Astrocyte (in vitro differentiated cells and primary cell): ENCODE measurements at regions not wholly inside any gene's neighbourhood (a gene's known extent, or its start where the extent isn't known, plus 50 kb on each side); places are given as distances from the start of the nearest gene placed in this dataset.

Experiments used
- CTCF ChIP-seq: IDR thresholded peaks from 2 replicates; pipeline ENCODE4 v1.5.1; 2011; ENCODE audit warnings: low read depth, mild to moderate bottlenecking, inconsistent platforms, low read length, moderate library complexity; ENCODE audit not compliant: insufficient read depth
- EZH2 ChIP-seq: IDR thresholded peaks from 2 replicates; pipeline ENCODE4 v1.6.1; 2012; ENCODE audit warnings: mild to moderate bottlenecking, low read length, inconsistent platforms; ENCODE audit not compliant: insufficient read depth

DNA sequence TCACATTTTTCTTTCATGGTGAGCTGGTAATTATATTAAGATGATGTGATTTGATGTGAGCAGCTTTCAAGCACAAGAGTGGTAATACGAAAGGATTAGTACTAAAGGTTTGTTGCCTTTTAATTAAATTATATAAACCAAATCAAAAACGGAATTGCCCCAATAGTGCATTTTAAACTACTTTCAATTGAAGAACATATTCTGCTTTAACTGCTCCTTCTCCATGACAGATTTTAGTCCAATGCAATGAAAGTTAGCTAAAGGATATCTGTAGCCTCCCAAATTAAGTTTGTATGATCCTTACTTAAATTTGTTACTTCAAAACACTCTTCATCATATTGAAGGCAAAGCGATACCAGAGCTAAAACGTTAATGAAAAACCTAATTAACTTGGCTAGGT, 447.1 kb upstream of the AMOT start:
- no peak for TF ChIP-seq CTCF
- TF ChIP-seq EZH2, result no peak
